ENCODE measurements at regions not wholly inside any gene's neighbourhood (a gene's known extent, or its start where the extent isn't known, plus 50 kb on each side); places are given as distances from the start of the nearest gene placed in this dataset.

DNA sequence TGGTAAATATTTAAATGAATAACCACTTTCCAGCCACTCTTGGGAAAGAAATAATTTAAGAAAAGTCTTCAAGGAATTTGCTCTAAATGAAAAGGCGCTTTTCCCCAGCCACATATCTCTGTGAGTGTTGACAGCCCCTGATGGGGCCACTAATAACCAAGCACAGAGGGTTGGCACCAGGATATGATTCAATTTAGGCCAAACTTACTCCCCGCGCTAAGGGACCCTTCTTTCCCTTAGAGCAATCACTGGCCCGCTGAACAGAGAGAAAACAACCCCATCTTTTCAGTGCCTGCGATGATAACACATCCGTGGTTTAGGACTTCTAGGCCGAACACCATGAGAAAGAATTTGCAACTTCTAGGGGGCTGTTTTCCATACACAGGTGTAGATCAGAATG is 310.8 kb downstream of the EIPR1 start:
- ATAC-seq (ENCODE audit: low read depth) (no peak), DNase-seq (ENCODE audit: low spot score) (no peak)
- H3K4me1 ChIP-seq (ENCODE audit: insufficient read depth, poor library complexity, severe bottlenecking), result no peaks in the 10 kb centered on the region
- H3K4me3 ChIP-seq (ENCODE audit: severe bottlenecking), result no peak overlapping the region
- TF ChIP-seq, protein P1, sequence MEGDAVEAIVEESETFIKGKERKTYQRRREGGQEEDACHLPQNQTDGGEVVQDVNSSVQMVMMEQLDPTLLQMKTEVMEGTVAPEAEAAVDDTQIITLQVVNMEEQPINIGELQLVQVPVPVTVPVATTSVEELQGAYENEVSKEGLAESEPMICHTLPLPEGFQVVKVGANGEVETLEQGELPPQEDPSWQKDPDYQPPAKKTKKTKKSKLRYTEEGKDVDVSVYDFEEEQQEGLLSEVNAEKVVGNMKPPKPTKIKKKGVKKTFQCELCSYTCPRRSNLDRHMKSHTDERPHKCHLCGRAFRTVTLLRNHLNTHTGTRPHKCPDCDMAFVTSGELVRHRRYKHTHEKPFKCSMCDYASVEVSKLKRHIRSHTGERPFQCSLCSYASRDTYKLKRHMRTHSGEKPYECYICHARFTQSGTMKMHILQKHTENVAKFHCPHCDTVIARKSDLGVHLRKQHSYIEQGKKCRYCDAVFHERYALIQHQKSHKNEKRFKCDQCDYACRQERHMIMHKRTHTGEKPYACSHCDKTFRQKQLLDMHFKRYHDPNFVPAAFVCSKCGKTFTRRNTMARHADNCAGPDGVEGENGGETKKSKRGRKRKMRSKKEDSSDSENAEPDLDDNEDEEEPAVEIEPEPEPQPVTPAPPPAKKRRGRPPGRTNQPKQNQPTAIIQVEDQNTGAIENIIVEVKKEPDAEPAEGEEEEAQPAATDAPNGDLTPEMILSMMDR (IDR thresholded peaks at IDR 0.05; ENCODE audit: poor library complexity, severe bottlenecking), result no peak
- H3K27ac ChIP-seq (ENCODE audit: poor library complexity, severe bottlenecking), result no peak overlapping the region
- H3K9me3 ChIP-seq (ENCODE audit: severe bottlenecking), result no peaks in the 10 kb centered on the region
- H3K36me3 ChIP-seq (ENCODE audit: low read depth), result no peaks in the 10 kb centered on the region
- no peaks in the 10 kb centered on the region for H3K27me3 ChIP-seq (ENCODE audit: insufficient read depth, poor library complexity, severe bottlenecking)

DNA sequence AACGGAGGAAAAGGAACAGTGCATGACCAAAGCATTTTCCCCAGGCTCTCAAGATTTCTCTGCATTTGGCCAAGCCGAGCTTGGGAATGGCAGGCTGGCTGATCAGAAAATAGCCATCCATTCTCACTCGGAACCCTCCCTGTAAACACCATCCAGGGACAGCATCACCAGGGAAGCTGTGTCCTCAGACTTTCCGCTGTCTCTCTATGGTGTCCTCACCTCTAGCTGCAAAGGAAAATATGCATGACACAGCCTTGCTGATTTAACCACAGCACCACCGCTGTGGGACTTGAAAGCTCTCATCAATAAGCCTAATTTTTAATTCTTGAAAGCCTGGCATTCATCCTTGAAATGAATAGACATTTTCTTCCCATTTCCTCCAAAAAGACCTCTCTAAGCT is 311.7 kb downstream of the EIPR1 start:
- TF ChIP-seq, protein P1 (IDR thresholded peaks at IDR 0.05; ENCODE audit: poor library complexity, severe bottlenecking), result no peak
- Histone ChIP-seq H3K27ac (ENCODE audit: poor library complexity, severe bottlenecking) (no peak overlapping the region), H3K27me3 (ENCODE audit: insufficient read depth, poor library complexity, severe bottlenecking) (no peaks in the 10 kb centered on the region), H3K4me1 (ENCODE audit: insufficient read depth, poor library complexity, severe bottlenecking) (no peaks in the 10 kb centered on the region), H3K36me3 (ENCODE audit: low read depth) (no peaks in the 10 kb centered on the region), H3K9me3 (ENCODE audit: severe bottlenecking) (no peaks in the 10 kb centered on the region), H3K4me3 (ENCODE audit: severe bottlenecking) (no peak overlapping the region)
- ATAC-seq (ENCODE audit: low read depth), result no peak
- DNase-seq (ENCODE audit: low spot score), result no peak

DNA sequence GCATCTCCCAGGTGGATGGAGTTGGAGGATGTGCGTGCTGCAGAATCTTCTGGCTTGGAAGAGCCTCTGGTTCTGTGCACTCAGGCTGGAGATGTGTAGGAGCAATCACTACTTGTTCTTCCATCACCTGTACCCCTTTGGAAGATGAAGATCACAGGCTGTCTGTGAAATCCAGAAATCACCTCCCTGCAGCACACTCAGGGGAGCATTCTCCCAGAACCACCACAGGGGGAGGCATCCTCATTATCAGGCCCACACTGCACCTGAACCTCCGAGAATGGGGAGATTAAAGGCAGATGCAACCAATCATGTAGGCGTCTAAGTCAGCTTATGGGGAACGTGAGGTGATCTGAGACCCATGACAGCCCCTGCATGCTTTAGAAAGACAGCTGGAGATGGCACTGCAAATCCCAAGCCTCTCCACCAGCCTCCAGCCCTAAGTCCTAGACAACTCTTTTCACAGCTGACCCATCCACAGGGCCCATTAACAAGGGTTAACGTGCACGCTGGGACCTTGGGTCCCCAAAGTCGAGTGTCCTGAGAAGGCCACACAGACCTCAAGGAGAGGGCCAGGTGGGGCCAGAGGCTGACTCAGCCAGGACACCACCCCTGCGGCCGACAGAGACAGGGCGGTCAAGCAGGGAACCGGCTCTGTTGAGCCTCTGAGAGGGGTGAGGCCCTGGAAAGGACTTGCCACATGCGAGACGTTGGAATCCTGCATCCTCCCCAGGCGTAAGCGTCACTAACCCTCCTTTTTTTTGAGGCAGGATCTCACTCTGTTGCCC is 314.9 kb downstream of the EIPR1 start:
- TF ChIP-seq, protein P1 (IDR thresholded peaks at IDR 0.05; ENCODE audit: poor library complexity, severe bottlenecking), result no peak
- H3K27ac ChIP-seq (ENCODE audit: poor library complexity, severe bottlenecking), result no peak overlapping the region
- H3K4me1 ChIP-seq (ENCODE audit: insufficient read depth, poor library complexity, severe bottlenecking), result no peaks in the 10 kb centered on the region
- no peaks in the 10 kb centered on the region for H3K27me3 ChIP-seq (ENCODE audit: insufficient read depth, poor library complexity, severe bottlenecking)
- ATAC-seq (ENCODE audit: low read depth) (no peak), DNase-seq (ENCODE audit: low spot score) (no peak)
- H3K4me3 ChIP-seq (ENCODE audit: severe bottlenecking), result no peak overlapping the region
- no peaks in the 10 kb centered on the region for H3K36me3 ChIP-seq (ENCODE audit: low read depth)
- no peaks in the 10 kb centered on the region for H3K9me3 ChIP-seq (ENCODE audit: severe bottlenecking)

DNA sequence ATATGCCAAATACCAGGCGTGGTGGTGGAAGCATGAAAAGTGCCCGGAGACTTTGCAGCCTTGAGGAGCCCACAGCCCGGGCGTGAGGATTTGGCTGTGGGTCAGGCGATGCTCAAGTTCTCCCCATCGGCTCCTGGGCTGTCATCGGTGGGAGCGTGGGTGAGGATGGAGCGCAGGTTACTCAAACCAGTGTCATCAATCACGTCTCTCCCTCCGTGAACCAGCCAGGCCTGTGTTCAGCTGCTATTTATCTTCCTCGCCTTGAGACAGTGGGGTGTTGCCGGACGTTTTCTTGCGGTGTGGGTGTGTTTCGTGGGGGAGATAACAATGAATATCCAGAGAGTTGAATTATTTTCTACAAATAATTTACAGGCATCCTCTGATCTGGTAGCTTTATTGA is 317.6 kb downstream of the EIPR1 start:
- H3K36me3 ChIP-seq (ENCODE audit: low read depth), result no peaks in the 10 kb centered on the region
- DNase-seq (ENCODE audit: low spot score), result no peak
- no peak overlapping the region for H3K27ac ChIP-seq (ENCODE audit: poor library complexity, severe bottlenecking)
- no peak for ATAC-seq (ENCODE audit: low read depth)
- TF ChIP-seq, protein P1 (IDR thresholded peaks at IDR 0.05; ENCODE audit: poor library complexity, severe bottlenecking), result no peak
- H3K4me1 ChIP-seq (ENCODE audit: insufficient read depth, poor library complexity, severe bottlenecking), result no peaks in the 10 kb centered on the region
- no peaks in the 10 kb centered on the region for H3K9me3 ChIP-seq (ENCODE audit: severe bottlenecking)
- H3K27me3 ChIP-seq (ENCODE audit: insufficient read depth, poor library complexity, severe bottlenecking), result no peaks in the 10 kb centered on the region
- H3K4me3 ChIP-seq (ENCODE audit: severe bottlenecking), result no peak overlapping the region

All from RWPE2 (cell line).